Peyer's patch (tissue), 4 donors: ENCODE measurements at regions not wholly inside any gene's neighbourhood (a gene's known extent, or its start where the extent isn't known, plus 50 kb on each side); places are given as distances from the start of the nearest gene placed in this dataset.

Experiments used
- CTCF ChIP-seq, 6 experiments: fragments of 450-650 bp in 4 of 6; fragments of 200-600 bp in 2 of 6; sonication (generic) in 1 of 6; IDR thresholded peaks; one replicate each; pipeline ENCODE4 v1.5.1; 2017 to 2019; ENCODE audit warnings: antibody characterized with exemption in 6 of 6, mild to moderate bottlenecking in 3 of 6, moderate library complexity in 1 of 6
- POLR2A ChIP-seq, 2 donors: fragments of 450-650 bp; IDR thresholded peaks; one replicate each; pipeline ENCODE4 v1.5.1; 2017; ENCODE audit warnings: antibody characterized with exemption in 2 of 2, mild to moderate bottlenecking in 2 of 2, moderate library complexity in 2 of 2

GRCh38 chr3:22894865-22895264, 308.3 kb upstream of the UBE2E2 start:
- TF ChIP-seq CTCF (IDR thresholded peaks at IDR 0.05) (no peak), POLR2A (IDR thresholded peaks at IDR 0.05) (no peak)
